Right lobe of liver (tissue), 6 donors: ENCODE measurements at regions not wholly inside any gene's neighbourhood (a gene's known extent, or its start where the extent isn't known, plus 50 kb on each side); places are given as distances from the start of the nearest gene placed in this dataset.

Experiments used
- ATAC-seq, 4 donors: fragments of 200-7000 bp; cut with Tn5 transposase; one replicate each; pipeline ENCODE4 v1.9.1; 2020; ENCODE audit warnings: mild to moderate bottlenecking in 4 of 4, moderate library complexity in 4 of 4
- DNase-seq, 3 donors: peaks; one replicate each; pipeline ENCODE4 v3.0.0-alpha.2; 2020
- H3K27ac ChIP-seq, 3 donors: fragments of 200-600 bp; one replicate each; pipeline ENCODE4 v1.8.0; 2022
- H3K27me3 ChIP-seq, 2 donors: fragments of 200-600 bp; one replicate each; pipeline ENCODE4 v1.8.0; 2022
- H3K36me3 ChIP-seq, 4 donors: fragments of 200-600 bp; sonication (generic) in 1 of 4; one replicate each; pipeline versions ENCODE4 v1.5.1 to v1.8.0; 2017 to 2022; ENCODE audit warnings: control low read depth in 1 of 4
- H3K4me1 ChIP-seq, 4 donors: fragments of 200-600 bp; sonication (generic) in 1 of 4; one replicate each; pipeline versions ENCODE4 v1.5.1 to v1.8.0; 2017 to 2022; ENCODE audit warnings: control low read depth in 1 of 4
- H3K4me3 ChIP-seq, 3 donors: fragments of 200-600 bp; one replicate each; pipeline ENCODE4 v1.8.0; 2022
- H3K9me3 ChIP-seq, 4 donors: fragments of 200-600 bp; sonication (generic) in 1 of 4; one replicate each; pipeline versions ENCODE4 v1.5.1 to v1.8.0; 2017 to 2022; ENCODE audit warnings: control low read depth in 1 of 4
- CTCF ChIP-seq, 4 donors: fragments of 200-600 bp in 3 of 4; fragments of 450-650 bp in 1 of 4; IDR thresholded peaks; one replicate each; pipeline versions ENCODE4 v1.5.1 to v1.8.0; 2016 to 2022; ENCODE audit warnings: antibody characterized with exemption in 4 of 4, mild to moderate bottlenecking in 2 of 4
- POLR2A ChIP-seq: fragments of 450-650 bp; IDR thresholded peaks from one replicate; pipeline ENCODE4 v1.6.1; 2017; ENCODE audit warnings: antibody characterized with exemption, mild to moderate bottlenecking
- WGBS: methylation state at CpG from one replicate; pipeline ENCODE4 v1.1.6; 2018; ENCODE audit warnings: low coverage, low lambda C conversion rate; ENCODE audit not compliant: insufficient coverage; ENCODE audit errors: missing lambda C conversion rate; 5-methylcytosine and 5-hydroxymethylcytosine counted together
- intact Hi-C, 2 donors: fragments of 100-400 bp; cut with DNase I; formaldehyde crosslinking; loops; one replicate each; pipeline versions ENCODE4 v1.11.2 to v1.14.1; 2022
- donor health status: DM: no; HTN: yes; CAD: no.
- donor health status: DM: no; HTN: no; CAD: no.
- donor health status: DM: no; HTN: no; CAD: no.
- donor health status: DM: no; HTN: yes; CAD: no.
- donor health status: DM: no; HTN: yes; CAD: no.

GRCh38 chr6:18613319-18613925, 226.3 kb downstream of the RNF144B start:
- H3K27me3 ChIP-seq: no peaks in the 10 kb centered on the region
- no peaks in the 10 kb centered on the region for H3K36me3 ChIP-seq
- H3K27ac ChIP-seq: no peak overlapping the region
- WGBS: 57% methylated on average over 4 of the region's 4 CpGs
- TF ChIP-seq POLR2A (no peak), CTCF (IDR thresholded peaks at IDR 0.05) (no peak)
- no peak overlapping the region for H3K4me3 ChIP-seq
- H3K4me1 ChIP-seq: peaks cover 0 to 7% (median 2%) of the 10 kb centered on the region in 4 donors
- intact Hi-C loops: no loop called here
- H3K9me3 ChIP-seq: no peaks in the 10 kb centered on the region
- no peak for ATAC-seq
- no peak for DNase-seq

GRCh38 chr6:18629571-18629970, 242.4 kb downstream of the RNF144B start:
- DNase-seq (no peak), ATAC-seq (no peak)
- no peaks in the 10 kb centered on the region for H3K9me3 ChIP-seq
- TF ChIP-seq CTCF (IDR thresholded peaks at IDR 0.05) (no peak), POLR2A (no peak)
- WGBS: 68% methylated on average over 3 of the region's 3 CpGs
- no peak overlapping the region for H3K27ac ChIP-seq
- H3K4me3 ChIP-seq: no peak overlapping the region
- intact Hi-C loops: no loop called here
- no peaks in the 10 kb centered on the region for H3K27me3 ChIP-seq
- H3K4me1 ChIP-seq: no peaks in the 10 kb centered on the region
- no peaks in the 10 kb centered on the region for H3K36me3 ChIP-seq

GRCh38 chr6:18632670-18633410, 245.7 kb downstream of the RNF144B start:
- peak in 1 of 4 donors; percentile 96 for ATAC-seq
- H3K4me3 ChIP-seq: no peak overlapping the region
- no peaks in the 10 kb centered on the region for H3K4me1 ChIP-seq
- H3K9me3 ChIP-seq: no peaks in the 10 kb centered on the region
- TF ChIP-seq POLR2A (no peak), CTCF (IDR thresholded peaks at IDR 0.05) (no peak)
- DNase-seq: no peak
- H3K36me3 ChIP-seq: no peaks in the 10 kb centered on the region
- 47% methylated on average over 4 of the region's 4 CpGs for WGBS
- no peak overlapping the region for H3K27ac ChIP-seq
- H3K27me3 ChIP-seq: no peaks in the 10 kb centered on the region
- intact Hi-C loops: no loop called here

- no peaks in the 10 kb centered on the region for H3K4me1 ChIP-seq
- DNase-seq (no peak), ATAC-seq (no peak)
- intact Hi-C loops: no loop called here
- TF ChIP-seq POLR2A (no peak), CTCF (IDR thresholded peaks at IDR 0.05) (no peak)
- no peaks in the 10 kb centered on the region for H3K9me3 ChIP-seq
- H3K4me3 ChIP-seq: no peak overlapping the region
- no peaks in the 10 kb centered on the region for H3K27me3 ChIP-seq
- no peaks in the 10 kb centered on the region for H3K36me3 ChIP-seq
- no peak overlapping the region for H3K27ac ChIP-seq
- WGBS: 89% methylated on average over 6 of the region's 6 CpGs
Observed at GRCh38 chr6:18634912-18635311, 247.8 kb downstream of the RNF144B start.
